ENCODE measurements at regions not wholly inside any gene's neighbourhood (a gene's known extent, or its start where the extent isn't known, plus 50 kb on each side); places are given as distances from the start of the nearest gene placed in this dataset.

DNA sequence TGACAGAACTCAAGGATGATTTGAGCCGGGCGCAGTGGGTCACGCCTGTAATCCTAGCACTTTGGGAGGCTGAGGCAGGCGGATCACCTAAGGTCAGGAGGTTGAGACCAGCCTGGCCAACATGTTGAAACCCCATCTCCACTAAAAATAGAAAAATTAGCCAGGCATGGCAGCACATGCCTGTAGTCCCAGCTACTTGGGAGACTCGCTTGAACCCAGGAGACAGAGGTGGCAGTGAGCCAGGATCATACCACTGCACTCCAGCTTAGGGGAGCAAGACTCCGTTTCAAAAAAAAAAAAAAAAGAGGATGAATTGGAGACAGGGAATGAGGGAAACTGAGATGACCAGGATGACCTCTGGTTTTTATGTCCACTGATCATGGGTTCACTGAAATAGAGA lies 60.4 kb upstream of the CDIN1 start:
- CTCF ChIA-PET: no interaction called here
- Histone ChIP-seq H4K20me1 (ENCODE audit: insufficient read depth) (no peaks in the 10 kb centered on the region), H3K9me2 (ENCODE audit: insufficient read depth) (no peaks in the 10 kb centered on the region), H3K9me3 (ENCODE audit: insufficient read depth, low read depth) (no peaks in the 10 kb centered on the region), H3K4me1 (replicated peaks; ENCODE audit: insufficient read depth) (no peaks in the 10 kb centered on the region), H2AFZ (no peak overlapping the region), H3K36me3 (ENCODE audit: low read depth) (no peaks in the 10 kb centered on the region), H3K27ac (no peak overlapping the region), H3F3A (ENCODE audit: insufficient read depth, low read depth) (no peaks in the 10 kb centered on the region), H3K79me2 (ENCODE audit: low read depth) (no peaks in the 10 kb centered on the region), H3K4me3 (no peak overlapping the region), H3K4me2 (no peak overlapping the region), H3K27me3 (ENCODE audit: insufficient read depth, low read depth) (no peaks in the 10 kb centered on the region)
- BruUV-seq (replicated peaks): no TSS peak
- no peak for DNase-seq
- POLR2A ChIA-PET (ENCODE audit: unreplicated experiment): no interaction called here
- TF ChIP-seq EZH2 (IDR thresholded peaks at IDR 0.05; ENCODE audit: low read depth): no peak
- intact Hi-C loops (cut with micrococcal nuclease; ENCODE audit: unreplicated experiment): no loop called here

DNA sequence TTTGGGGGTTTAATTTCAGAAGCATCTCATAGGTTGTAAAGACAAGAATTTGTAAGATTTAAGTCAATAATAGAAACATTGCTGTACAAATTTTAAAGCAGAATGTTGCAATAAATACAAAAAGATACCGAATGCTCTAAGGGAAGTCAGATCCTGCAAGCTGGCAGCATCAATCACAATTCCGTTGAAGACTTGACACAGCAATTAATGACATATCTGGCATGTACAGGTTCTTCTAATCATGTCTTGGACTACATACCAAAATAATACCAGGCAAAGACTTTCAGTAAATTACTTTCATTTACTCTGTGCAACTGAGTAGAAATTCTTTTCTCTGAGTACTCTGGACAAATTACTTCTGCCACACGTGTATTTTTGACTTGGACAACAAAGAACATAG lies 54.0 kb upstream of the CDIN1 start:
- Histone ChIP-seq H3K9me2 (ENCODE audit: insufficient read depth) (no peaks in the 10 kb centered on the region), H3K79me2 (ENCODE audit: low read depth) (no peaks in the 10 kb centered on the region), H4K20me1 (ENCODE audit: insufficient read depth) (no peaks in the 10 kb centered on the region), H3K27ac (no peak overlapping the region), H3F3A (ENCODE audit: insufficient read depth, low read depth) (no peaks in the 10 kb centered on the region), H3K27me3 (ENCODE audit: insufficient read depth, low read depth) (no peaks in the 10 kb centered on the region), H3K4me3 (no peak overlapping the region), H3K4me2 (no peak overlapping the region), H3K36me3 (ENCODE audit: low read depth) (no peaks in the 10 kb centered on the region), H3K9me3 (ENCODE audit: insufficient read depth, low read depth) (no peaks in the 10 kb centered on the region), H2AFZ (no peak overlapping the region), H3K4me1 (replicated peaks; ENCODE audit: insufficient read depth) (no peaks in the 10 kb centered on the region)
- ChIA-PET CTCF (no interaction called here), POLR2A (ENCODE audit: unreplicated experiment) (interaction anchor here (0.6 kb wide), 1 partner anchor 1008 kb away, joined by 5 read pairs; no protein-coding TSS in a partner anchor)
- no peak for DNase-seq
- intact Hi-C loops (cut with micrococcal nuclease; ENCODE audit: unreplicated experiment): no loop called here
- no peak for TF ChIP-seq EZH2 (IDR thresholded peaks at IDR 0.05; ENCODE audit: low read depth)
- TF ChIP-seq, protein P1, sequence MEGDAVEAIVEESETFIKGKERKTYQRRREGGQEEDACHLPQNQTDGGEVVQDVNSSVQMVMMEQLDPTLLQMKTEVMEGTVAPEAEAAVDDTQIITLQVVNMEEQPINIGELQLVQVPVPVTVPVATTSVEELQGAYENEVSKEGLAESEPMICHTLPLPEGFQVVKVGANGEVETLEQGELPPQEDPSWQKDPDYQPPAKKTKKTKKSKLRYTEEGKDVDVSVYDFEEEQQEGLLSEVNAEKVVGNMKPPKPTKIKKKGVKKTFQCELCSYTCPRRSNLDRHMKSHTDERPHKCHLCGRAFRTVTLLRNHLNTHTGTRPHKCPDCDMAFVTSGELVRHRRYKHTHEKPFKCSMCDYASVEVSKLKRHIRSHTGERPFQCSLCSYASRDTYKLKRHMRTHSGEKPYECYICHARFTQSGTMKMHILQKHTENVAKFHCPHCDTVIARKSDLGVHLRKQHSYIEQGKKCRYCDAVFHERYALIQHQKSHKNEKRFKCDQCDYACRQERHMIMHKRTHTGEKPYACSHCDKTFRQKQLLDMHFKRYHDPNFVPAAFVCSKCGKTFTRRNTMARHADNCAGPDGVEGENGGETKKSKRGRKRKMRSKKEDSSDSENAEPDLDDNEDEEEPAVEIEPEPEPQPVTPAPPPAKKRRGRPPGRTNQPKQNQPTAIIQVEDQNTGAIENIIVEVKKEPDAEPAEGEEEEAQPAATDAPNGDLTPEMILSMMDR (conservative IDR thresholded peaks at IDR 0.05): no peak
- BruUV-seq (replicated peaks): no TSS peak

DNA sequence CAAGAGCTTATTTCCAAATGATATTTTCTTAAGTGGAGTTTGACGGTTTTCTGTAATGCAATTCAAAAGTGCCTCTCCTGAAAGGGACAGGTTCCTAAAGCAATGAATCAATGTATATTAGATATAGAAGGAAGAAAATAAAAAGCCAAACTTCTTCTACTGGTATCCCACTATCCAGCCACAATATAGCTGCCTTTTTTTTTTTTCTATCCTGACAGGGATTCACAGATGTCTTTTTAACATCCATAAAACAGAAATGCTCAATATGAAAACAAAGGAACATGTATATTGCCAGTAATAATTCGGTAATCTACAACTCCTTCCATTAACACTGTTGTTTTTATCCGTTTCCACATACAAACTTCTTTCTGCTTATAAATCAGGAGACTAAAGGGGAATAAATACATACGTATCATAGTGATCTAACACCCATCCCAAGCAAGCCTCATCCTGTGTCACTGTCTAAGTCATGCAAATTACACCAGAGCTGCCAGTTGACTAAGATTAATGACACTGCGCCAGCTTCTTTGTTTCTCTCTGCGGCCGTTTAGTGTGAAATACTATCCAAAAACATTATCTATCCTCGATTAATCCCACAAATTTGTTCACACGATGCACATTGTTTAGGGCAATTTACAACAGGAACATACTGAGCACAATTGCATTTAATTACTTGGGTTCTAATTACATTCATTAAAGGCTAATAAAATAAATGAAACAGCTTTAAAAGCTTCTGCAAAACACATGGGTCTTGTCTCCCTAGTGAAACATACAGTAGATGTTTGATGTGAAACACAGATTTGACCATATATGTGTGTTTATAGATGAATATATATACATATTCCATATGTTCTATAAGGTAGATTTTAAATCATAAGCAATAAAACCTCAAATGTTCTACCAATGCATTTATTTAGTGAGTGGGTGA lies 51.9 kb upstream of the CDIN1 start:
- H3K4me3 ChIP-seq: no peak overlapping the region
- H3K4me2 ChIP-seq: no peak overlapping the region
- DNase-seq: no peak
- no peaks in the 10 kb centered on the region for H3K36me3 ChIP-seq (ENCODE audit: low read depth)
- no peaks in the 10 kb centered on the region for H3K9me2 ChIP-seq (ENCODE audit: insufficient read depth)
- H3K4me1 ChIP-seq (replicated peaks; ENCODE audit: insufficient read depth): no peaks in the 10 kb centered on the region
- H3K27me3 ChIP-seq (ENCODE audit: insufficient read depth, low read depth): no peaks in the 10 kb centered on the region
- no peaks in the 10 kb centered on the region for H3F3A ChIP-seq (ENCODE audit: insufficient read depth, low read depth)
- no peak overlapping the region for H2AFZ ChIP-seq
- no peaks in the 10 kb centered on the region for H3K79me2 ChIP-seq (ENCODE audit: low read depth)
- no peak for TF ChIP-seq EZH2 (IDR thresholded peaks at IDR 0.05; ENCODE audit: low read depth)
- TF ChIP-seq, protein P1 (conservative IDR thresholded peaks at IDR 0.05): no peak
- intact Hi-C loops (cut with micrococcal nuclease; ENCODE audit: unreplicated experiment): no loop called here
- ChIA-PET POLR2A (ENCODE audit: unreplicated experiment) (no interaction called here), CTCF (no interaction called here)
- H3K27ac ChIP-seq: no peak overlapping the region
- no TSS peak for BruUV-seq (replicated peaks)
- no peaks in the 10 kb centered on the region for H3K9me3 ChIP-seq (ENCODE audit: insufficient read depth, low read depth)
- H4K20me1 ChIP-seq (ENCODE audit: insufficient read depth): no peaks in the 10 kb centered on the region

Measured in PC-9 (cell line).